Esophagus squamous epithelium (tissue), 4 donors: ENCODE measurements at regions not wholly inside any gene's neighbourhood (a gene's known extent, or its start where the extent isn't known, plus 50 kb on each side); places are given as distances from the start of the nearest gene placed in this dataset.

Source experiments
- POLR2A ChIP-seq, 4 donors: fragments of 450-650 bp; IDR thresholded peaks; one replicate each; pipeline ENCODE4 v1.6.1; 2017; ENCODE audit warnings: antibody characterized with exemption in 4 of 4, mild to moderate bottlenecking in 4 of 4, moderate library complexity in 3 of 4
- TF ChIP-seq, protein P1 (sequence below), 6 experiments: fragments of 450-650 bp in 4 of 6; fragments of 200-600 bp in 2 of 6; sonication (generic) in 2 of 6; IDR thresholded peaks; one replicate each; pipeline ENCODE4 v1.5.1; 2016 to 2019; ENCODE audit warnings: antibody characterized with exemption in 6 of 6, mild to moderate bottlenecking in 4 of 6, moderate library complexity in 4 of 6

DNA sequence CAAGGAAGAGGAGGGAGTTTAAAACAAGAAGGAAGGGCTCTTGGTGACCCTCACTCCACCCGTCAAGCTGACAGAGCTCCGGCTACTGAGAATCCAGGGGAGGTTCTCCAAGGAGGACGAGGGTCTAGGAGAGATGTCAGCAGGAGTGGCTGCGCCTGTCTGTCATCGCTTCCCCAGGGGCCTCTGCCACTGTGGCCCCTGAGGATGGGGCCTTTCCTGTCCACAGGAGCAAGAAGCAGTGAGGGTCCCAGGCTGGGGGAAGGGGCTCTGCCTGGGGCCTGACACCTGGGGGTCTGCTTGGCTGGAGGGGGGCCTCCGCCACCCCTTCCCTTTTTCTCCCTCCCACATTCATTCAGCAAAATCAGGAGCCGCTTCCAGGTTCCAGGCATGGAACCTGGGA, 66.5 kb upstream of the TNRC6C start:
- TF ChIP-seq, protein P1, sequence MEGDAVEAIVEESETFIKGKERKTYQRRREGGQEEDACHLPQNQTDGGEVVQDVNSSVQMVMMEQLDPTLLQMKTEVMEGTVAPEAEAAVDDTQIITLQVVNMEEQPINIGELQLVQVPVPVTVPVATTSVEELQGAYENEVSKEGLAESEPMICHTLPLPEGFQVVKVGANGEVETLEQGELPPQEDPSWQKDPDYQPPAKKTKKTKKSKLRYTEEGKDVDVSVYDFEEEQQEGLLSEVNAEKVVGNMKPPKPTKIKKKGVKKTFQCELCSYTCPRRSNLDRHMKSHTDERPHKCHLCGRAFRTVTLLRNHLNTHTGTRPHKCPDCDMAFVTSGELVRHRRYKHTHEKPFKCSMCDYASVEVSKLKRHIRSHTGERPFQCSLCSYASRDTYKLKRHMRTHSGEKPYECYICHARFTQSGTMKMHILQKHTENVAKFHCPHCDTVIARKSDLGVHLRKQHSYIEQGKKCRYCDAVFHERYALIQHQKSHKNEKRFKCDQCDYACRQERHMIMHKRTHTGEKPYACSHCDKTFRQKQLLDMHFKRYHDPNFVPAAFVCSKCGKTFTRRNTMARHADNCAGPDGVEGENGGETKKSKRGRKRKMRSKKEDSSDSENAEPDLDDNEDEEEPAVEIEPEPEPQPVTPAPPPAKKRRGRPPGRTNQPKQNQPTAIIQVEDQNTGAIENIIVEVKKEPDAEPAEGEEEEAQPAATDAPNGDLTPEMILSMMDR (IDR thresholded peaks at IDR 0.05) = no peak
- TF ChIP-seq POLR2A (IDR thresholded peaks at IDR 0.05) = no peak
